Liver (tissue), 8 donors: ENCODE measurements at regions not wholly inside any gene's neighbourhood (a gene's known extent, or its start where the extent isn't known, plus 50 kb on each side); places are given as distances from the start of the nearest gene placed in this dataset.

Experiments
- DNase-seq: peaks from one replicate; pipeline ENCODE4 v3.0.0-alpha.2; 2017; ENCODE audit warnings: low spot score
- H3K27ac ChIP-seq, 2 donors: one replicate each; pipeline ENCODE4 v1.7.0; 2013; ENCODE audit warnings: inconsistent platforms in 2 of 2, low read length in 2 of 2, control low read depth in 1 of 2, low read depth in 1 of 2, mild to moderate bottlenecking in 1 of 2
- H3K27me3 ChIP-seq, 4 donors: one replicate each; pipeline versions ENCODE4 v1.6.1 to v1.7.0; 2013; ENCODE audit warnings: low read length in 3 of 4, inconsistent platforms in 1 of 4, mild to moderate bottlenecking in 1 of 4, moderate library complexity in 1 of 4; ENCODE audit not compliant: control insufficient read depth in 4 of 4, insufficient read depth in 4 of 4
- H3K36me3 ChIP-seq, 4 donors: one replicate each; pipeline versions ENCODE4 v1.6.1 to v1.7.0; 2013; ENCODE audit warnings: low read length in 3 of 4, mild to moderate bottlenecking in 3 of 4, low read depth in 1 of 4, moderate library complexity in 1 of 4; ENCODE audit not compliant: control insufficient read depth in 4 of 4, insufficient read depth in 3 of 4
- H3K4me1 ChIP-seq, 4 donors: one replicate each; pipeline versions ENCODE4 v1.6.1 to v1.7.0; 2013; ENCODE audit warnings: low read length in 3 of 4, mild to moderate bottlenecking in 3 of 4, moderate library complexity in 1 of 4; ENCODE audit not compliant: control insufficient read depth in 4 of 4, insufficient read depth in 4 of 4
- H3K4me3 ChIP-seq, 3 donors: one replicate each; pipeline versions ENCODE4 v1.6.1 to v1.7.0; 2013; ENCODE audit warnings: low read length in 3 of 3, control low read depth in 1 of 3, low read depth in 1 of 3, mild to moderate bottlenecking in 1 of 3
- H3K9ac ChIP-seq, 2 donors: one replicate each; pipeline ENCODE4 v1.7.0; 2013; ENCODE audit warnings: low read length in 2 of 2, mild to moderate bottlenecking in 2 of 2, moderate library complexity in 2 of 2, control low read depth in 1 of 2, low read depth in 1 of 2
- H3K9me3 ChIP-seq, 4 donors: one replicate each; pipeline versions ENCODE4 v1.6.1 to v1.7.0; 2013; ENCODE audit warnings: low read length in 3 of 4; ENCODE audit not compliant: control insufficient read depth in 4 of 4
- ATF3 ChIP-seq: IDR thresholded peaks from 2 replicates; pipeline ENCODE4 v1.6.1; 2016; ENCODE audit warnings: antibody characterized with exemption
- CTCF ChIP-seq: fragments of 150-350 bp; IDR thresholded peaks from 2 replicates; pipeline ENCODE4 v1.5.1; 2017; ENCODE audit warnings: improper control_type of control experiment, low read depth, low read length; ENCODE audit not compliant: missing input control
- EGR1 ChIP-seq, 2 donors: IDR thresholded peaks; 2 replicates each; pipeline ENCODE4 v1.6.1; 2016 to 2018; ENCODE audit warnings: antibody characterized with exemption in 2 of 2, low read depth in 2 of 2
- FOXA1 ChIP-seq: IDR thresholded peaks from 2 replicates; pipeline ENCODE4 v1.6.1; 2016; ENCODE audit warnings: antibody characterized with exemption
- FOXA2 ChIP-seq: IDR thresholded peaks from 2 replicates; pipeline ENCODE4 v1.6.1; 2016; ENCODE audit warnings: antibody characterized with exemption
- GABPA ChIP-seq, 2 donors: IDR thresholded peaks in 1 of 2; conservative IDR thresholded peaks in 1 of 2; 2 replicates each; pipeline ENCODE4 v1.6.1; 2016; ENCODE audit warnings: antibody characterized with exemption in 2 of 2, mild to moderate bottlenecking in 1 of 2, moderate library complexity in 1 of 2
- HNF4A ChIP-seq, 2 donors: conservative IDR thresholded peaks; 2 replicates each; pipeline ENCODE4 v1.6.1; 2016; ENCODE audit warnings: antibody characterized with exemption in 2 of 2, mild to moderate bottlenecking in 2 of 2
- HNF4G ChIP-seq: IDR thresholded peaks from 2 replicates; pipeline ENCODE4 v1.6.1; 2016; ENCODE audit warnings: antibody characterized with exemption
- JUND ChIP-seq, 2 donors: IDR thresholded peaks; 2 replicates each; pipeline ENCODE4 v1.6.1; 2016; ENCODE audit warnings: antibody characterized with exemption in 2 of 2
- MAX ChIP-seq: IDR thresholded peaks from 2 replicates; pipeline ENCODE4 v1.6.1; 2016; ENCODE audit warnings: antibody characterized with exemption
- NR2F2 ChIP-seq: IDR thresholded peaks from 2 replicates; pipeline ENCODE4 v1.6.1; 2016; ENCODE audit warnings: antibody characterized with exemption
- RAD21 ChIP-seq, 2 donors: IDR thresholded peaks; 2 replicates each; pipeline ENCODE4 v1.6.1; 2016; ENCODE audit warnings: antibody characterized with exemption in 2 of 2, mild to moderate bottlenecking in 2 of 2
- REST ChIP-seq: IDR thresholded peaks from 2 replicates; pipeline ENCODE4 v1.6.1; 2016; ENCODE audit warnings: antibody characterized with exemption, mild to moderate bottlenecking
- RXRA ChIP-seq, 2 donors: IDR thresholded peaks; 2 replicates each; pipeline ENCODE4 v1.6.1; 2017 to 2018; ENCODE audit warnings: antibody characterized with exemption in 2 of 2, mild to moderate bottlenecking in 1 of 2
- SP1 ChIP-seq: IDR thresholded peaks from 2 replicates; pipeline ENCODE4 v1.6.1; 2018; ENCODE audit warnings: antibody characterized with exemption, mild to moderate bottlenecking
- TAF1 ChIP-seq: conservative IDR thresholded peaks from 2 replicates; pipeline ENCODE4 v1.6.1; 2016; ENCODE audit warnings: antibody characterized with exemption, mild to moderate bottlenecking
- YY1 ChIP-seq: IDR thresholded peaks from 2 replicates; pipeline ENCODE4 v1.6.1; 2016; ENCODE audit warnings: antibody characterized with exemption, mild to moderate bottlenecking
- ZBTB33 ChIP-seq: IDR thresholded peaks from 2 replicates; pipeline ENCODE4 v1.6.1; 2016; ENCODE audit warnings: antibody characterized with exemption
- WGBS: extraction: QIAGEN DNeasy Blood & Tissue Kit; methylation state at CpG from one replicate; pipeline ENCODE4 v1.1.7; 2013; 5-methylcytosine and 5-hydroxymethylcytosine counted together
- donor health status: healthy.
- donor health status: healthy.
- donor health status: healthy.
- donor health status: healthy.
- donor health status: healthy.

- no peak for DNase-seq
- H3K9ac ChIP-seq = no peak overlapping the region
- no peaks in the 10 kb centered on the region for H3K36me3 ChIP-seq
- H3K4me3 ChIP-seq = no peak overlapping the region
- WGBS = 50% methylated on average over 5 of the region's 5 CpGs
- H3K4me1 ChIP-seq = no peaks in the 10 kb centered on the region
- TF ChIP-seq ZBTB33 (no peak), ATF3 (no peak), CTCF (no peak), RAD21 (IDR thresholded peaks at IDR 0.05) (no peak), MAX (no peak), EGR1 (IDR thresholded peaks at IDR 0.05; ENCODE audit: low read depth in 2 of 2) (no peak), FOXA1 (no peak), HNF4A (conservative IDR thresholded peaks at IDR 0.05) (no peak), JUND (IDR thresholded peaks at IDR 0.05) (no peak), TAF1 (no peak), YY1 (no peak), SP1 (no peak), NR2F2 (no peak), REST (no peak), FOXA2 (no peak), GABPA (IDR thresholded peaks at IDR 0.05 in 1 of 2, conservative IDR thresholded peaks at IDR 0.05 in 1 of 2) (no peak), RXRA (IDR thresholded peaks at IDR 0.05) (no peak), HNF4G (no peak)
- H3K27me3 ChIP-seq = peaks cover 0 to 3% (median 0%) of the 10 kb centered on the region in 4 donors
- H3K27ac ChIP-seq = no peak overlapping the region
- no peaks in the 10 kb centered on the region for H3K9me3 ChIP-seq
These were observed 402.8 kb downstream of the FGF9 start for GRCh38 chr13:22073718-22074117.

GRCh38 chr13:22074403-22074802 lies 403.5 kb downstream of the FGF9 start:
- Histone ChIP-seq H3K36me3 (no peaks in the 10 kb centered on the region), H3K9me3 (no peaks in the 10 kb centered on the region), H3K4me3 (no peak overlapping the region), H3K9ac (no peak overlapping the region), H3K4me1 (no peaks in the 10 kb centered on the region), H3K27ac (no peak overlapping the region), H3K27me3 (peaks cover 0 to 9% (median 0%) of the 10 kb centered on the region in 4 donors)
- TF ChIP-seq JUND (IDR thresholded peaks at IDR 0.05) (no peak), RAD21 (IDR thresholded peaks at IDR 0.05) (no peak), RXRA (IDR thresholded peaks at IDR 0.05) (no peak), HNF4G (no peak), TAF1 (no peak), HNF4A (conservative IDR thresholded peaks at IDR 0.05) (no peak), YY1 (no peak), REST (no peak), FOXA1 (no peak)
- no peak for DNase-seq
